Pancreas (tissue), 10 donors: ENCODE measurements at regions not wholly inside any gene's neighbourhood (a gene's known extent, or its start where the extent isn't known, plus 50 kb on each side); places are given as distances from the start of the nearest gene placed in this dataset.

Experiments used
- ATAC-seq, 4 donors: fragments of 200-7000 bp; cut with Tn5 transposase; one replicate each; pipeline versions ENCODE4 v1.8.0 to v1.9.1; 2020; ENCODE audit warnings: mild to moderate bottlenecking in 4 of 4, moderate library complexity in 4 of 4
- DNase-seq, 6 donors: peaks; one replicate each; pipeline ENCODE4 v3.0.0-alpha.2; 2020
- FAIRE-seq: peaks from 2 replicates; lab custom pipeline; 2012; peaks lifted over from hg19 to GRCh38; lab: Jason Lieb, UNC
- H3K27ac ChIP-seq, 4 donors: fragments of 200-600 bp; sonication (generic); 1 replicate in 3 of 4; 2 replicates in 1 of 4; pipeline versions ENCODE4 v1.5.0 to v1.8.0; 2020
- H3K27me3 ChIP-seq, 4 donors: fragments of 200-600 bp; one replicate each; pipeline ENCODE4 v1.8.0; 2021
- H3K36me3 ChIP-seq, 3 donors: fragments of 200-600 bp; sonication (generic) in 1 of 3; one replicate each; pipeline versions ENCODE4 v1.5.0 to v1.8.0; 2020 to 2021
- H3K4me1 ChIP-seq, 3 donors: fragments of 200-600 bp; one replicate each; pipeline ENCODE4 v1.8.0; 2021
- H3K4me3 ChIP-seq, 4 donors: fragments of 200-600 bp; sonication (generic) in 2 of 4; one replicate each; pipeline versions ENCODE4 v1.5.0 to v1.8.0; 2020 to 2021
- H3K9me3 ChIP-seq, 4 donors: fragments of 200-600 bp; one replicate each; pipeline ENCODE4 v1.8.0; 2021
- CTCF ChIP-seq, 4 donors: fragments of 200-600 bp; sonication (generic) in 3 of 4; IDR thresholded peaks; one replicate each; pipeline versions ENCODE4 v1.5.0 to v1.8.0; 2021; ENCODE audit warnings: antibody characterized with exemption in 4 of 4
- whole genome bisulfite sequencing, 2 donors: extraction: QIAGEN DNeasy Blood & Tissue Kit; methylation state at CpG; one replicate each; pipeline ENCODE4 v1.1.7; 2013; 5-methylcytosine and 5-hydroxymethylcytosine counted together
- intact Hi-C, 3 donors: fragments of 100-400 bp; cut with DNase I; formaldehyde crosslinking; loops; one replicate each; pipeline versions ENCODE4 v1.11.1 to v1.14.2; 2022
- donor health status: healthy with polysubstance abuse.
- donor health status: DM: no; HTN: no; CAD: no; lungs with moderate emphysema.
- donor health status: DM: no; HTN: no; CAD: no.
- donor health status: control.
- donor health status: control.
- donor health status: Bipolar disorder and iron deficiency.
- donor health status: DM: yes; HTN: yes; CAD: no.
- donor health status: DM: no; HTN: no; CAD: no.
- donor health status: DM: no; HTN: no; CAD: no.
- donor health status: DM: yes; HTN: yes; CAD: no.

- Histone ChIP-seq H3K4me3 (no peak overlapping the region), H3K4me1 (no peaks in the 10 kb centered on the region), H3K27me3 (no peaks in the 10 kb centered on the region), H3K36me3 (no peaks in the 10 kb centered on the region), H3K27ac (no peak overlapping the region), H3K9me3 (no peaks in the 10 kb centered on the region)
- 56 to 68% methylated on average over 9 of the region's 9 CpGs for WGBS, 2 donors
- DNase-seq (no peak), FAIRE-seq (no peak), ATAC-seq (no peak)
- intact Hi-C loops, result no loop called here
- no peak for TF ChIP-seq CTCF (IDR thresholded peaks at IDR 0.05)
Observed at GRCh38 chr10:30724296-30724695, 94.7 kb upstream of the LYZL2 start.

- FAIRE-seq, result no peak
- Histone ChIP-seq H3K27ac (no peak overlapping the region), H3K4me3 (no peak overlapping the region), H3K4me1 (no peaks in the 10 kb centered on the region), H3K27me3 (no peaks in the 10 kb centered on the region), H3K36me3 (no peaks in the 10 kb centered on the region), H3K9me3 (no peaks in the 10 kb centered on the region)
- DNase-seq, result no peak
- TF ChIP-seq CTCF (IDR thresholded peaks at IDR 0.05), result no peak
- intact Hi-C loops, result no loop called here
- ATAC-seq, result no peak
- 77 to 84% methylated on average over 10 of the region's 10 CpGs for WGBS, 2 donors
Observed at GRCh38 chr10:30722956-30723620, 93.5 kb upstream of the LYZL2 start.

- WGBS, 2 donors, result 40 to 49% methylated on average over 9 of the region's 9 CpGs
Observed at GRCh38 chr10:30719832-30720231, 90.3 kb upstream of the LYZL2 start.

GRCh38 chr10:30709700-30710358 is 80.3 kb upstream of the LYZL2 start:
- no peak overlapping the region for H3K27ac ChIP-seq
- H3K9me3 ChIP-seq, result no peaks in the 10 kb centered on the region
- ATAC-seq (peak in 2 of 4 donors; percentile 39 to 63), DNase-seq (no peak), FAIRE-seq (no peak)
- H3K27me3 ChIP-seq, result no peaks in the 10 kb centered on the region
- WGBS, 2 donors, result 60 to 72% methylated on average over 6 of the region's 6 CpGs
- H3K4me1 ChIP-seq, result no peaks in the 10 kb centered on the region
- intact Hi-C loops, result no loop called here
- TF ChIP-seq CTCF (IDR thresholded peaks at IDR 0.05), result no peak
- no peak overlapping the region for H3K4me3 ChIP-seq
- H3K36me3 ChIP-seq, result no peaks in the 10 kb centered on the region

More at GRCh38 chr10:30719832-30720231, 90.3 kb upstream of the LYZL2 start:
- Histone ChIP-seq H3K4me1 (no peaks in the 10 kb centered on the region), H3K27ac (no peak overlapping the region), H3K36me3 (no peaks in the 10 kb centered on the region), H3K9me3 (no peaks in the 10 kb centered on the region), H3K27me3 (no peaks in the 10 kb centered on the region), H3K4me3 (no peak overlapping the region)
- TF ChIP-seq CTCF (IDR thresholded peaks at IDR 0.05), result no peak
- FAIRE-seq, result no peak
- no peak for ATAC-seq
- DNase-seq, result no peak
- intact Hi-C loops, result no loop called here

GRCh38 chr10:30709229-30709628 is 79.7 kb upstream of the LYZL2 start:
- intact Hi-C loops, result no loop called here
- Histone ChIP-seq H3K9me3 (no peaks in the 10 kb centered on the region), H3K4me3 (no peak overlapping the region), H3K36me3 (no peaks in the 10 kb centered on the region), H3K4me1 (no peaks in the 10 kb centered on the region), H3K27me3 (no peaks in the 10 kb centered on the region), H3K27ac (no peak overlapping the region)
- DNase-seq (no peak), FAIRE-seq (no peak), ATAC-seq (no peak)
- 84 to 91% methylated on average over 10 of the region's 10 CpGs for WGBS, 2 donors
- TF ChIP-seq CTCF (IDR thresholded peaks at IDR 0.05), result no peak
